ENCODE measurements at regions not wholly inside any gene's neighbourhood (a gene's known extent, or its start where the extent isn't known, plus 50 kb on each side); places are given as distances from the start of the nearest gene placed in this dataset.

DNA sequence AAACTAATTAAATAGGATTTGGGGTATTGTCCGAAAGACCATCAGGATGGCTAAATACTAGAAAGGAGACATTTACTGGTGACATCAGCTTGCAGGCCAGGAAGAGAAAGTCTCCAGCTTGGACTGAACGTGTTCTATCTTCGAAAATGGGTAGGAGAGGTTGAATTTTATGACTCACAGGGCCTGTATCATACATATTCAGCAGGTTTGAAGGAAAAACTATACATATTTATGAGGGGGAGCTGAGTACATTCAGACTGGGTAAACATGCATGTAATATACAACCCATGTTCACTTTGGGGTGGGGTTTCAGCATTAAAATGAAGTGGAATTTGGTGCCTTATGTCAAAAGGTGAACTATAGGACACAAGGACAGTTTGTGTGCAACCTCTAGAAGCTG, 129.3 kb upstream of the CRBN start:
- DNase-seq (ENCODE audit: low read depth in 1 of 2, low spot score in 1 of 2) (no peak), ATAC-seq (no peak), FAIRE-seq (no peak)
- POLR2A ChIA-PET = no interaction called here
- TF ChIP-seq HDAC2 (IDR thresholded peaks at IDR 0.05) (no peak), TFCP2L1 (CRISPR knock-in tag; IDR thresholded peaks at IDR 0.05) (no peak), FOSL2 (IDR thresholded peaks at IDR 0.05) (no peak), FOSL2 (CRISPR knock-in tag; IDR thresholded peaks at IDR 0.05) (no peak), ZNF302 (CRISPR knock-in tag; IDR thresholded peaks at IDR 0.05) (no peak), HOXB13 (CRISPR knock-in tag; IDR thresholded peaks at IDR 0.05; ENCODE audit: low read depth) (no peak), RCOR1 (IDR thresholded peaks at IDR 0.05; ENCODE audit: low read depth, low read length) (no peak), CHD4 (IDR thresholded peaks at IDR 0.05; ENCODE audit: borderline replicate concordance) (no peak)
- TF ChIP-seq, protein P1, sequence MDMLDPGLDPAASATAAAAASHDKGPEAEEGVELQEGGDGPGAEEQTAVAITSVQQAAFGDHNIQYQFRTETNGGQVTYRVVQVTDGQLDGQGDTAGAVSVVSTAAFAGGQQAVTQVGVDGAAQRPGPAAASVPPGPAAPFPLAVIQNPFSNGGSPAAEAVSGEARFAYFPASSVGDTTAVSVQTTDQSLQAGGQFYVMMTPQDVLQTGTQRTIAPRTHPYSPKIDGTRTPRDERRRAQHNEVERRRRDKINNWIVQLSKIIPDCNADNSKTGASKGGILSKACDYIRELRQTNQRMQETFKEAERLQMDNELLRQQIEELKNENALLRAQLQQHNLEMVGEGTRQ (IDR thresholded peaks at IDR 0.05) = no peak
- H3K4me3 ChIP-seq = no peak overlapping the region
- H3K4me1 ChIP-seq = no peaks in the 10 kb centered on the region
- no peak overlapping the region for H3K4me2 ChIP-seq
- no peaks in the 10 kb centered on the region for H3K9me3 ChIP-seq
- H3K27ac ChIP-seq = no peak overlapping the region
- CTCF ChIA-PET = no interaction called here
- WGBS (ENCODE audit: missing lambda C conversion rate) = 4% methylated on average over 3 of the region's 3 CpGs

GRCh38 chr3:3307491-3307890, 128.0 kb upstream of the CRBN start:
- H3K4me1 ChIP-seq = no peaks in the 10 kb centered on the region
- H3K4me3 ChIP-seq = no peak overlapping the region
- POLR2A ChIA-PET = no interaction called here
- no peak for ATAC-seq
- no peak overlapping the region for H3K27ac ChIP-seq
- FAIRE-seq = no peak
- no peaks in the 10 kb centered on the region for H3K9me3 ChIP-seq
- 1% methylated on average over 4 of the region's 4 CpGs for WGBS (ENCODE audit: missing lambda C conversion rate)
- DNase-seq (ENCODE audit: low read depth in 1 of 2, low spot score in 1 of 2) = no peak
- CTCF ChIA-PET = no interaction called here
- no peak for TF ChIP-seq ESRRA (IDR thresholded peaks at IDR 0.05; ENCODE audit: borderline replicate concordance, low read length)
- TF ChIP-seq ZSCAN20 (CRISPR knock-in tag; IDR thresholded peaks at IDR 0.05) = no peak
- TF ChIP-seq HOXB13 (CRISPR knock-in tag; IDR thresholded peaks at IDR 0.05; ENCODE audit: low read depth) = no peak
- TF ChIP-seq ZC3H11A (IDR thresholded peaks at IDR 0.05) = no peak
- TF ChIP-seq HOXB5 (CRISPR knock-in tag; IDR thresholded peaks at IDR 0.05) = no peak
- TF ChIP-seq SMC3 (IDR thresholded peaks at IDR 0.05) = no peak
- no peak for TF ChIP-seq CEBPB (IDR thresholded peaks at IDR 0.05)
- no peak for TF ChIP-seq PBX3 (IDR thresholded peaks at IDR 0.05)
- TF ChIP-seq JUNB (IDR thresholded peaks at IDR 0.05) = no peak
- no peak overlapping the region for H3K4me2 ChIP-seq

- TF ChIP-seq EHMT2 (IDR thresholded peaks at IDR 0.05; ENCODE audit: low read depth) (no peak), NFE2L2 (conservative IDR thresholded peaks at IDR 0.05; ENCODE audit: low read length) (no peak), EP300 (IDR thresholded peaks at IDR 0.05) (no peak)
- TF ChIP-seq, protein P2, sequence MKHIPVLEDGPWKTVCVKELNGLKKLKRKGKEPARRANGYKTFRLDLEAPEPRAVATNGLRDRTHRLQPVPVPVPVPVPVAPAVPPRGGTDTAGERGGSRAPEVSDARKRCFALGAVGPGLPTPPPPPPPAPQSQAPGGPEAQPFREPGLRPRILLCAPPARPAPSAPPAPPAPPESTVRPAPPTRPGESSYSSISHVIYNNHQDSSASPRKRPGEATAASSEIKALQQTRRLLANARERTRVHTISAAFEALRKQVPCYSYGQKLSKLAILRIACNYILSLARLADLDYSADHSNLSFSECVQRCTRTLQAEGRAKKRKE (CRISPR knock-in tag; IDR thresholded peaks at IDR 0.05; ENCODE audit: low read depth) = no peak
- Histone ChIP-seq H3K4me3 (no peak overlapping the region), H3K4me2 (no peak overlapping the region), H3K9me3 (no peaks in the 10 kb centered on the region), H3K27ac (no peak overlapping the region), H3K4me1 (no peaks in the 10 kb centered on the region)
- no peak for DNase-seq (ENCODE audit: low read depth in 1 of 2, low spot score in 1 of 2)
- ATAC-seq = no peak
- FAIRE-seq = no peak
- ChIA-PET CTCF (no interaction called here), POLR2A (no interaction called here)
- WGBS (ENCODE audit: missing lambda C conversion rate) = 0% methylated on average over 1 of the region's 1 CpG
These were observed 126.3 kb upstream of the CRBN start for GRCh38 chr3:3305841-3306240.

GRCh38 chr3:3305084-3305483, 125.6 kb upstream of the CRBN start:
- CTCF ChIA-PET = no interaction called here
- no peaks in the 10 kb centered on the region for H3K4me1 ChIP-seq

More at GRCh38 chr3:3305084-3305483, 125.6 kb upstream of the CRBN start:
- no peak overlapping the region for H3K4me3 ChIP-seq
- H3K27ac ChIP-seq = no peak overlapping the region
- no peak for TF ChIP-seq ZNF302 (CRISPR knock-in tag; IDR thresholded peaks at IDR 0.05)
- TF ChIP-seq CTCF (IDR thresholded peaks at IDR 0.05) = no peak
- TF ChIP-seq RAD21 (conservative IDR thresholded peaks at IDR 0.05 in 1 of 2, IDR thresholded peaks at IDR 0.05 in 1 of 2) = no peak
- TF ChIP-seq TP53 (CRISPR knock-in tag; IDR thresholded peaks at IDR 0.05) = no peak
- H3K9me3 ChIP-seq = no peaks in the 10 kb centered on the region
- FAIRE-seq (no peak), ATAC-seq (no peak), DNase-seq (ENCODE audit: low read depth in 1 of 2, low spot score in 1 of 2) (no peak)
- 2% methylated on average over 4 of the region's 5 CpGs for WGBS (ENCODE audit: missing lambda C conversion rate)
- POLR2A ChIA-PET = no interaction called here
- H3K4me2 ChIP-seq = no peak overlapping the region

Data from A549 (cell line).